Stimulated activated memory B cell treated with anti-CD40 and anti-IgM and Interleukin-4, amounts not matched to agents 10 μg/mL and 1 μg/mL and 100 μg/mL, for 72 hours (primary cell): ENCODE measurements at regions not wholly inside any gene's neighbourhood (a gene's known extent, or its start where the extent isn't known, plus 50 kb on each side); places are given as distances from the start of the nearest gene placed in this dataset.
"Not testable (repeated sequence)": the region's sequence is repeated elsewhere in the genome, so short reads cannot be mapped to it uniquely, and the experiment has no call there.

Source experiments
- ATAC-seq: fragments of 150-1000 bp; cut with Tn5 transposase; 2 replicates; pipeline ENCODE4 v1.10.0; 2021
- H3K27ac Mint-ChIP-seq: one replicate; pipeline ENCODE4 v1.8.0; 2022; ENCODE audit warnings: mild to moderate bottlenecking, mixed read lengths
- H3K27me3 Mint-ChIP-seq: one replicate; pipeline ENCODE4 v1.8.0; 2022; ENCODE audit warnings: mixed read lengths
- H3K36me3 Mint-ChIP-seq: one replicate; pipeline ENCODE4 v1.8.0; 2022; ENCODE audit warnings: mixed read lengths
- H3K4me1 Mint-ChIP-seq: one replicate; pipeline ENCODE4 v1.8.0; 2022; ENCODE audit warnings: mixed read lengths
- H3K4me3 Mint-ChIP-seq: one replicate; pipeline ENCODE4 v1.8.0; 2022; ENCODE audit warnings: mild to moderate bottlenecking, moderate library complexity, mixed read lengths
- H3K9me3 Mint-ChIP-seq: one replicate; pipeline ENCODE4 v1.8.0; 2022; ENCODE audit warnings: mixed read lengths

DNA sequence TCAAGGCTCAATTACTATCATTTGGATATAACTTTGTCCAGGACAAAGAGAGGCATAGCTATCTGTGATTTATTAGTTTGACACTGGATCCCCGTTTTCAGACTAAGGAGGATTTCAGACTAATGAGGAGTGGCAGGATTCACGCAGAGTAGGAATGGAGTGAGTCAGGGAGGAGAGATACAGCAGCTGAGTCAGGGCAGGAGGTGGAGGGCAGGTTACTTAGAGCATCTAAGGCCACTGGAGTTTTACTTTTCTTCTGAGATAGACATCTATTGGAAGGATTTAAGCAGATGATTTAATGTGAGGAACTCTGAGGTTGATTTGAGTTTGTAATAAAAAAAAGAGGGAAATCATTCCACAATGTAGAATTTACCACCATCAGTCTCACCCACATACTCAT is 110.6 kb downstream of the RPIA start:
- ATAC-seq, H3K9me3 Mint-ChIP-seq, H3K4me1 Mint-ChIP-seq, H3K4me3 Mint-ChIP-seq, H3K36me3 Mint-ChIP-seq, H3K27ac Mint-ChIP-seq, H3K27me3 Mint-ChIP-seq: not testable (repeated sequence)

DNA sequence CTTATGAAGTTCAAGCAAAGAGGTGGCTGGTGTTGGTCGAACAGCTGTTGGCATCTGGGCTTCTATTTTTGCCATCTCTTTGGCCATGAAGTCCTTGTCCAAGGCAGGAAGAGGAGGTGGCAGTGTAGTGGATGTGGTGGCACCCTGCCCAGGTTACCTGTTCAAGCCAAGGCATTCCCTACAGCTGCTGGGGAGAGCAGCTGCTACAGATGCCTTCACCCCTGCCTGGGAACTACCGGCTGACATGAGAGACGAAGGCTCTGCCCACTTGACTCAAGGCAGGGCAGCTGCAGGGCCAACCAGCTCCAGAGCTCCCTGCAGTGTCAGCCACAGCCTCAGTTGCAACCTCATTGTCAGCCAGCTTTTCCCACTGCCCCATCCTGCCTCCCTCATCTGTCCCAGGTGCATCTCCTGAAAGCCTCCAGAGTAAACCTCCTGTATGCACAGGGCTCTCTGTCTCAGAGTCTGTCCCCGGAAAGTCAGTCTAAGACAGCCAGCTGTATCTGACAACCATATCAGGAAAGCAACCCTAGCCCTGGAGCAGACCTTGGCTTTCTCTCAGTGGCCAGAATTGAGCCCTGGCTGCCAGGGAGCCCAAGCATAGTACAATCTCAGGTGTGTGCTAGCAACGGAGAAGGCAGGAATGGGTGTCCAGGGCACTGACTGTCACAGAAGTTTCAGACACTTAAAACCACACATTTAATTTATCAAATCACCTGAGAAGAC is 115.9 kb downstream of the RPIA start:
- ATAC-seq: no peak
- Mint-ChIP-seq H3K4me1 (no peaks in the 10 kb centered on the region), H3K4me3 (no peak overlapping the region), H3K27me3 (peaks cover 8% of the 10 kb centered on the region), H3K9me3 (no peaks in the 10 kb centered on the region), H3K27ac (no peak overlapping the region), H3K36me3 (no peaks in the 10 kb centered on the region)

DNA sequence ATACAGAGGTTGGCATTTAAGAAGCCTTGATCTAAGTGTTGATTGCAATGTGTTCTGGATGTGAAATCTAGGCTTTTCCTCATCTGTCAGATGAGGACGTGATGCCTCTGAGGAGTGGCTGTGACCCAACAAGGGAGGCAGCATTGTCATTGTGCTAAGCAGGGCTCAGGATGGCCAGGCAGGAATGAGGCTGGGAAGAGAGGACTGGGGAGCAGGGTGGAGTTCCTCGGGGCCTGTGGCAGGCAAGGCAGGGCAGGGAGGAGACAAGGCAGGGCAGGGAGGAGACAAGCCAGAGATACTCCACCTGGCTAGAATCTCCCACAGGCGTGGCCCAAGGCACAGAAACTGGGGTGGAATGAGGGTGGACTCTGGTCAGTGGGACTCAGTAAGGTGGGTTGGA is 116.6 kb downstream of the RPIA start:
- H3K27ac Mint-ChIP-seq: no peak overlapping the region

DNA sequence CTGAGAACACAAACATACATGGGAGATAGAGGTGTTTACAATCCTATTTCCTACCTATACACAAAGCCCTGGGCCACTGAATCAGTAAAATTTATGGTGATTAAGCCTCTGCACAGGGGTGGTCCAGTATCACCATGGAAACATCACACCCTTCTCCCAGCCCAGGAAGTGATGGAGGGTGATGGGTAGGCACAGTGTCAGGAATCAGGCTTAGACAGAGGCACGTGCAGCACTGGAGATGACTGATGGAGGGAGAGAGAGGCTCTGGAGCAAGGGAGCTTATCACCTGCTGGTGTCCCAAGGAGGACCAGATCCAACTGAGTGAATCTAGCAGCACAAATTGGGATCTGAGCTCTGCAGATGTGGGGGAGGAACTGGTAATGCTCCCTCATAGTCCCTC is 117.2 kb downstream of the RPIA start:
- no peak for ATAC-seq
- Mint-ChIP-seq H3K4me1 (no peaks in the 10 kb centered on the region), H3K27me3 (peaks cover 8% of the 10 kb centered on the region), H3K36me3 (peaks cover 7% of the 10 kb centered on the region), H3K9me3 (peaks cover 2% of the 10 kb centered on the region), H3K4me3 (no peak overlapping the region), H3K27ac (no peak overlapping the region)

More for the DNA sequence above, 116.6 kb downstream of the RPIA start:
- Mint-ChIP-seq H3K4me3 (no peak overlapping the region), H3K9me3 (no peaks in the 10 kb centered on the region), H3K27me3 (peaks cover 8% of the 10 kb centered on the region), H3K36me3 (peaks cover 1% of the 10 kb centered on the region), H3K4me1 (no peaks in the 10 kb centered on the region)
- no peak for ATAC-seq

DNA sequence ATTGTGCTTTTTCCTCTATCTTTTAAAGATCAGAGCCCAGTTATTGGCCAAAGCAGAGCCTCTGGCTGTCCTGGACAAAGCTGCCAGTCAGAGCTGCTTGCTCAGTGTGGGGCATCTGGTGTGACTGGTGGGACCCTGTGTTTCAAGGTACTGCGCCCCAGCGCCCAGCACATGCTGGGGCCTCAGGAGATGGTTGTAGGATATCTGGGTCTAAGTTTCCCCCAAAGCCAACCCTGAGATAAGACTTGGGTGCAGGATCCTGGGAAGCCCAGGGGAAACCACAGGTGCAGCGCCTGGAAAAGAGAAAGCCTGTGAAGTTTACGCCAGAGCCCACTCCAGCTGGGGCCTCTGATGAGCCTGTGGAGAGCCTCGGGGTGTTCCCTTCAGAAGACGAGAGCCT is 117.7 kb downstream of the RPIA start:
- peaks cover 9% of the 10 kb centered on the region for H3K36me3 Mint-ChIP-seq
- peaks cover 8% of the 10 kb centered on the region for H3K27me3 Mint-ChIP-seq
- no peak overlapping the region for H3K27ac Mint-ChIP-seq
- peaks cover 4% of the 10 kb centered on the region for H3K9me3 Mint-ChIP-seq
- no peak overlapping the region for H3K4me3 Mint-ChIP-seq
- no peaks in the 10 kb centered on the region for H3K4me1 Mint-ChIP-seq
- no peak for ATAC-seq

DNA sequence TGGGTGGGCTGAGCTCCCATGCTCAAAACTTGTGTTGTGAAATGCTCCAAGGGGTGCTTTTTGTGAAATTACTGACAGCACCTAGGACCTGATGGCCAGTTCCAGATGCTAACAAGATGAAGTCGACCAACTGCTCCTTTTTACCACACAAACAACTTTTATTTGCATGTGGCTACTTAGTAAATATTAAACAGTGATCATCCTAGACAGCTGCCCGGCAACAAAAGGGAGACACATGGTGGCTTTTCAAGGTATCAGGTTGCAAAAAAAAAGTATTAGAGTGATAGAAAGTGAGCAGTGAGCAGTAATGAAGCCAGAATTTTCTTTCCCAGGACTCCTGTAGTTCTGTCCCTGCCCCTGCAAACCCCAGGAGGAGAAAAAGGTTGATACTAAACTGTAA is 118.5 kb downstream of the RPIA start:
- Mint-ChIP-seq H3K36me3 (peaks cover 14% of the 10 kb centered on the region), H3K27ac (no peak overlapping the region)
- no peak for ATAC-seq

DNA sequence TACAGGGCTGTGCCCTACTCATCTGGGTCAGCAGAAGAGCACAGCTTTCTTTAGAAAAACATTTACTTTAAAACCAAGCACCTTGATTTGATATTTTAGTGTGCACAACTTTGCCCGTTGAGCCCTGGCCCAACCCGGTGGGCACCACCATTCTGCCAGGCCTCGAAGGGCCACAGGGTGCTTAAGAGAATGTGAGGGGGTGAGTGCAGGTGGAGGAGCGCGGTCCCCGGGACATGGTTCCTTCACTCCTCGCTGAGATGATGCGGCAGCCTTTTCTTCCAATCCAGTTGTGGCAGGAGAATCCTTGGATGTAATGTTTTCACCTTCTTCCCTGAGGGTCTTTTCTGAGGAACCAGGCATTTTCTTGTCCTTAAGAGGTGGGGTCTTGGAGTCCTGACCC is 119.0 kb downstream of the RPIA start:
- Mint-ChIP-seq H3K9me3 (peaks cover 13% of the 10 kb centered on the region), H3K27ac (no peak overlapping the region), H3K4me1 (no peaks in the 10 kb centered on the region), H3K4me3 (no peak overlapping the region), H3K27me3 (peaks cover 8% of the 10 kb centered on the region), H3K36me3 (peaks cover 19% of the 10 kb centered on the region)
- no peak for ATAC-seq

More for the DNA sequence above, 118.5 kb downstream of the RPIA start:
- peaks cover 9% of the 10 kb centered on the region for H3K9me3 Mint-ChIP-seq
- H3K27me3 Mint-ChIP-seq: peaks cover 8% of the 10 kb centered on the region
- no peaks in the 10 kb centered on the region for H3K4me1 Mint-ChIP-seq
- no peak overlapping the region for H3K4me3 Mint-ChIP-seq

DNA sequence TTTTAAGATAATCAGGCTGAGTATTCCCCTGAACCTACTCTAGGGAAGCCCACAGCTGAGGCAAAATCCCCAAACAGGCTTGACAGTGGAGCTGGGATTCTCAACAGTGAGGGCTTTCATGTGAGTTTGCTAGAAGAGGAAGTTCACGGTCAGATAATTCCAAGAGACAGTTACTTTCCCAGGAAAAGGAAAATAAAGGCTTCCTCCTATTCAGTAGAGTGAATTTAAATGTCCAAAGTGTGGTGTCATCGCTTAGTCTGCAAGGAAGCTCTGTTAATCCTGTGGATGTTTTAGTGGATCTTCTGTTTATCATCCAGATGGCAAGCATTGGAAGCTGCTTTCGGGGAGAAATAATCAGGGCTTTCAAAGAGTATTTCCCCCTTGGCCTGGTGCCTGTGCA is 119.8 kb downstream of the RPIA start:
- no peak for ATAC-seq
- Mint-ChIP-seq H3K27ac (no peak overlapping the region), H3K36me3 (peaks cover 26% of the 10 kb centered on the region), H3K4me3 (no peak overlapping the region), H3K27me3 (peaks cover 8% of the 10 kb centered on the region), H3K9me3 (peaks cover 16% of the 10 kb centered on the region), H3K4me1 (no peaks in the 10 kb centered on the region)

DNA sequence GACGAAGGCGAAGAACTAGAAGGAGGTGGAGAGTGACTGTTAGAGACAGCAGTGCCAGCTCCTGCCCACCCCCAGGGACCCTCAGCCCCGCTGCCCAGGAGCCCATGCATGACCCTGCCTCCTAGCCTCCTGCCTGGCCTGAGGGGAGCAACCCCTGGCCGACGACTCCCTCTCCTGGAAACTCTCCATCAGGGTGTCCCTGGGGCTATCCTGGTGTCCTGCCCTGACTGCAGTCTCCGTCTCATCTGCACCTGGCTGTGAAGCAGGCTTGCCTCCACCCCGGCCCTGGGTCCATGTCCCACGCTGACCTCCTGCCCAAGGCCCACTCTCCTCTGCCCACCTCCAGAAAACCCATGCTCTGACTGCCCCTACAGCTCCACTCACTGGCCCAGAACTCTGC is 120.2 kb downstream of the RPIA start:
- no peaks in the 10 kb centered on the region for H3K4me1 Mint-ChIP-seq
- H3K27me3 Mint-ChIP-seq: peaks cover 8% of the 10 kb centered on the region
- ATAC-seq: peak; percentile 9
- peaks cover 26% of the 10 kb centered on the region for H3K36me3 Mint-ChIP-seq
- H3K9me3 Mint-ChIP-seq: peaks cover 21% of the 10 kb centered on the region
- no peak overlapping the region for H3K4me3 Mint-ChIP-seq
- H3K27ac Mint-ChIP-seq: no peak overlapping the region

DNA sequence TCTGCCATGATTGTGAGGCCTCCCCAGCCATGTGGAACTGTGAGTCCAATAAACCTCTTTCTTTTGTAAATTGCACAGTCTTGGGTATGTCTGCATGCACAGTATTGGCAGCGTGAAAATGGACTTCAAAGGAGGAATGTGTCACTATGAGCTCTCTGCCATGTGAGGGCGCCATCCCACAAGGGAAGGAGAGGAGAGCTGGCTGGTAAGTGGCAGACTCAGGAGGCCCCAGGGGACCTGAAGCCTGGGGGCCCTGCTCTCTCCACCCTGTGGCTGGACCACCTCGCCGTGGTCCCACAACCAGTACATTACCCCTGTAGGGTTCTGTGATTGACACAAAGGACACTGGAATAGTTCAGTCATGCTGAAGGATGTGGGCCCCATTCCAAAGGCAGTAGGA is 122.1 kb downstream of the RPIA start:
- no peak overlapping the region for H3K27ac Mint-ChIP-seq
- H3K27me3 Mint-ChIP-seq: no peaks in the 10 kb centered on the region
- H3K36me3 Mint-ChIP-seq: peaks cover 26% of the 10 kb centered on the region
- no peak overlapping the region for H3K4me3 Mint-ChIP-seq
- peaks cover 21% of the 10 kb centered on the region for H3K9me3 Mint-ChIP-seq
- no peak for ATAC-seq
- no peaks in the 10 kb centered on the region for H3K4me1 Mint-ChIP-seq

DNA sequence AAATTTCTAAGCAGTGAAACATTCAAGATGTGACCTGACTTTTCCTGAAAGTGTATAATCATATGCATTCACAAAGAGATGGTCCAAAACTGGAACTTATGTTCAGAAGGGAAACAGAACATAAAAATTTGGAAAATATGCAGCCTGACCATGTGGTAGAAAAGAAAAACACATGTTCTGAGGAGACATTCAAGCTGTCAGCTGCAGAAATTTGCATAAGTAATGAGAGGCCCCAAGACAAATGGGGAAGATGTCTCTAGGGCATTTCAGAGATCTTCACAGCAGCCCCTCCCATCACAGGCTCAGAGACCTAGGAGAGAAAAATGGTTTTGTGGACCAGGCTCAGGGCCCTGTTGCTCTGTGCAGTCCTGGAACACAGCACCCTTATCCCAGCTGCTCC is 123.8 kb downstream of the RPIA start:
- H3K27ac Mint-ChIP-seq: no peak overlapping the region
- no peaks in the 10 kb centered on the region for H3K4me1 Mint-ChIP-seq
- H3K36me3 Mint-ChIP-seq: peaks cover 26% of the 10 kb centered on the region

DNA sequence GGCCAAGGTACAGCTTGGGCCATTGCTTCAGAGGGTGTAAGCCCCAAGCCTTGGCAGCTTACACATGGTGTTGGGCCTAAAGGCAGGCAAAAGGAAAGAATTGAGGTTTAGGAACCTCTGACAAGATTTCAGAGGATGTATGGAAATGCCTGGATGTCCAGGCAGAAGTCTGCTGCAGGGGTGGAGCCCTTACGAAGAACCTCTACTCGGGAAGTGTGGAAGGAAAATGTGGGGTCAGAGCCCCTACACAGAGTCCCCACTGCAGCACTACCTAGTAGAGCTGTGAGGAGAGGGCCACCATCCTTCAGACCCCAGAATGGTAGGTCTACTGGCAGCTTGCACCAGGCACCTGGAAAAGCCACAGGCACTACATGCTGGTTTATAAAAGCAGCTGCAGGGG is 124.2 kb downstream of the RPIA start:
- Mint-ChIP-seq H3K4me3 (no peak overlapping the region), H3K36me3 (peaks cover 26% of the 10 kb centered on the region), H3K27ac (no peak overlapping the region), H3K9me3 (peaks cover 21% of the 10 kb centered on the region), H3K27me3 (no peaks in the 10 kb centered on the region), H3K4me1 (no peaks in the 10 kb centered on the region)
- ATAC-seq: no peak

More for the DNA sequence above, 123.8 kb downstream of the RPIA start:
- ATAC-seq: no peak
- H3K27me3 Mint-ChIP-seq: no peaks in the 10 kb centered on the region
- peaks cover 21% of the 10 kb centered on the region for H3K9me3 Mint-ChIP-seq
- H3K4me3 Mint-ChIP-seq: no peak overlapping the region

DNA sequence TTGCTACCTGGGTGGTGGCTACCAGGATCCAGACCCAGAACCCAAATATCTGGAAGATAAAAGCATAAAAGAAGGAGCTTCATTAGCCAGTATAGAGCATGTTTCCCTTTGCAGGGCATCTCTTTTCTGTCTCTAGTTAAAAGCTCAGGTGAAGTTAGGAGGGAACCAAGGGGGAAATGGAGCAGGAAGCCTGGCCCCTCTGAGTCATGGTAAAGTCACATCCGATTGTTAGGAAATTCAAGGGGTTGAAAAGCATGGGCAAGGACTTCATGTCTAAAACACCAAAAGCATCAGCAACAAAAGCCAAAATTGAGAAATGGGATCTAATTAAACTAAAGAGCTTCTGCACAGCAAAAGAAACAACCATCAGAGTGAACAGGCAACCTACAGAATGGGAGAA is 126.9 kb downstream of the RPIA start:
- Mint-ChIP-seq H3K36me3 (peaks cover 21% of the 10 kb centered on the region), H3K27ac (no peak overlapping the region), H3K4me1 (no peaks in the 10 kb centered on the region), H3K4me3 (no peak overlapping the region), H3K27me3 (no peaks in the 10 kb centered on the region), H3K9me3 (peaks cover 21% of the 10 kb centered on the region)
- ATAC-seq: no peak

DNA sequence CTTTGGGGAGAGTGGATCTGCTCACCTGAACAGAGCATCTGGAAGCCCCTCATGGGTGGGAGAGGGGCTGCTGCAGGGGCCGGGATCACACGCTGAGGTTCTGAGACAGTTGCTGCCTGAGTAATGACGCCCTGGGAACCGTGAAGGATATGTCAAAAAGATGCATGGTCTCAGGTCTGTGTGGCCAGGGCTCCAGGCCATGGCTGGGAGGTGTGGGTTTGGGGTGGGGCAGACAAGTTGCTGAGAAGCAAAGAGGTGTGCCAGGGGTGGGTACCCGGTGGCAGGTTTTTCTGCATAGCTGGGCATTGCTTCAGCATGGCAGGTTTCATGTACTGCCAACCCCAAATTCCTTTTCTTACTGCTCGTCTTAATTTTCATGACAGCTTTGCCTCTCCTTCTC is 133.5 kb downstream of the RPIA start:
- no peaks in the 10 kb centered on the region for H3K36me3 Mint-ChIP-seq
- no peaks in the 10 kb centered on the region for H3K9me3 Mint-ChIP-seq
- H3K27ac Mint-ChIP-seq: no peak overlapping the region
- no peaks in the 10 kb centered on the region for H3K27me3 Mint-ChIP-seq
- H3K4me3 Mint-ChIP-seq: no peak overlapping the region
- ATAC-seq: no peak
- H3K4me1 Mint-ChIP-seq: peaks cover 23% of the 10 kb centered on the region

DNA sequence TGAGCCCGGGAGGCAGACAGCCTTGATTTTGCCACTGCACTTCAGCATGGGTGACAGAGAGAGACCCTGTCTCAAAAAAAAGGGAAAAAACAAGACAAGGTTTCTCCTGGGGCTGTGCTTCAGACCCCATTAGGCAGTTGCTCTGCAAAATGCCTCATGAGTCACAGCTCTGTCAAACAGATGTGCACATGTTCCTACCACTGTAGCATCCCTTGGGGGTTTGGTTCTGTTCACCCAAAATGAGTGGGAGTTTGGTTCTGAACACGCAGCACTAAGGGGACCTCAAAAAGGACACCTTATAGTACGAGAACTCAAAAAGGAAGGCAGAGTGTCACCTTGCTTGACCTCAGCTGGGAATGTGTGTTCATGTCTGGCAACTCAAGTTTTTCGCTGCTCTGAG is 134.9 kb downstream of the RPIA start:
- Mint-ChIP-seq H3K36me3 (no peaks in the 10 kb centered on the region), H3K4me3 (no peak overlapping the region), H3K27ac (no peak overlapping the region), H3K9me3 (no peaks in the 10 kb centered on the region), H3K27me3 (no peaks in the 10 kb centered on the region), H3K4me1 (peaks cover 23% of the 10 kb centered on the region)
- peak; percentile 76 for ATAC-seq

DNA sequence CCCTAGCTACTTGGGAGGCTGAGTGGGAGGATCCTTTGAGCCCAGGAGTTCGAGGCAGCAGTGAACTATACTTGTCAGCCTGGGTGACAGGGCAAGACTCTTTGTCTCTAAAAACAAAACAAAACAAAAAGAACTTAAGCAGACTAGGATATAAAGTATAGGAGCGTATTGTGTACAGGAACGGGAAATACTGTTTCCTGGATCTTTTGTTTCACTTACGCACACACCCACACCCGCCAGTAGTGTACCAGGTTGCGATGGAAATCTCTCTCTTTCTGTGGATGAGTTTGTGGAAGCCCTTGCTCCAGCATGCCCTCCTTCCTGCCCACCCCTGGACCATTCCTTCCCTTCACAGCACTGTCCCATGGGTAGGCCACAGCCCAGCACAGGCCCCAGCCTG is 136.3 kb downstream of the RPIA start:
- H3K27ac Mint-ChIP-seq: no peak overlapping the region
- no peak for ATAC-seq
- H3K27me3 Mint-ChIP-seq: no peaks in the 10 kb centered on the region
- peaks cover 35% of the 10 kb centered on the region for H3K4me1 Mint-ChIP-seq
- H3K9me3 Mint-ChIP-seq: no peaks in the 10 kb centered on the region
- no peak overlapping the region for H3K4me3 Mint-ChIP-seq
- H3K36me3 Mint-ChIP-seq: no peaks in the 10 kb centered on the region
